ENCODE measurements at regions not wholly inside any gene's neighbourhood (a gene's known extent, or its start where the extent isn't known, plus 50 kb on each side); places are given as distances from the start of the nearest gene placed in this dataset.
"Not testable (repeated sequence)": the region's sequence is repeated elsewhere in the genome, so short reads cannot be mapped to it uniquely, and the experiment has no call there.

GRCh38 chr17:21517538-21518293 is 141.6 kb downstream of the KCNJ12 start:
- no peak for DNase-seq

DNA sequence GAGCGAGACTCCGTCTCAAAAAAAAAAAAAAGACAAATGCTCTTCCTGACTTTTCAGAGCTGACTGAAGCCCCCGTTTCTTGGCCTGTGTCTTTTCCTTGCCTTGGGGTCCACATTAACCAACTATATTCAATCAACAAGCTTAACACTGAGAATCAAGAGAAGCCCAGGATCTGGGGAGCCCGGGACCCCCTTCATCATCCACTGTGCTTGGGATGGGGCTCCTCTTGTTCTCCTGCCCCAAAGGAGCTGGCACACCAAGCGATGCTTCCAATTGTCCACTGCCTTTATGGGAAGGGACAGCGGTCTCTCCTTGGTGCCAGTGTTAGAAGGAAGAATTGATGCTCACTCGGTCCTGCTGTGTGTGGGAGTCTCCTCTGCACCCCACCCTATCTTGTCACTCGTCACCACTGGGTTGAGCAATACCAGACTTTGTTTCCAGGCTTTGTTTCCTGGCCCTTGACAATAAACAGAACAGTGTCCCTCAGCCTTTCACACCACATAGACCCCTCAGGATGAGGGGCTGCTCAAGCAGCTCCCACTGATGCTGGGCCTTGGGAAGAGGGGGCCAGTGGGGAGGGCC is 146.7 kb downstream of the KCNJ12 start:
- no peak for DNase-seq

- DNase-seq = no peak
Observed at GRCh38 chr17:21523497-21524210, 147.5 kb downstream of the KCNJ12 start.

- DNase-seq = no peak
Observed at GRCh38 chr17:21524211-21524591, 148.0 kb downstream of the KCNJ12 start.

GRCh38 chr17:21525464-21526130 is 149.4 kb downstream of the KCNJ12 start:
- DNase-seq = no peak

DNA sequence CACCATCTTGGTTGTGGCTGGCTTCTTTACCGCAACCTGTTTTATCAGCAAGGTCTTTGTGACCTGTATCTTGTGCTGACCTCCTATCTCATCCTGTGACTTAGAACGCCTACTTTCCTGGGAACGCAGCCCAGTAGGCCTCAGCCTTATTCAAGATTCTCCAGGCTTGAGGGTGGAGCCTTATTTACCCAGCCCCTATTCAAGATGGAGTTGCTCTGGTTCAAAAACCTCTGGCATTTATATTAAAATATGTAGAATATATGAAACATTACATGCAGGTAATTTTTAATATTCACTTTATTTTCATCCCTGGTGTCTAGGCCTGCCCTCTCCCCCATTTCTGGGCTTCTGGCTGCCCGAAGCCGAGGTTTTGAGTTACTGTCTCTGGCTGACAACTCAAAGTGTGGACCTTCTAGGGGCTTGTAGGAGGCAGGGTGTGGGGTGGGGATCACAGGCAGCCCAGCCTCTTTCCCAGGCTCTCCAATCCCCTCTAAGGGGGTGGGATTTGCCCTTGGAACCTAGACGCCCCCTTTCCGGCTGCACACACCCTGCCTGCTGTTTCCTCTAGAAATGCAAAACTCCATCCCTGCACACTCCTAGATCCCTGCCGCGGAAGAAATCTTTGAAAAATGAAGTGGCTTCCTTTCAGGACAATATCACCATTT is 152.0 kb downstream of the KCNJ12 start:
- DNase-seq = no peak

- DNase-seq = no peak
Observed at GRCh38 chr17:21530311-21530710, 154.2 kb downstream of the KCNJ12 start.

DNA sequence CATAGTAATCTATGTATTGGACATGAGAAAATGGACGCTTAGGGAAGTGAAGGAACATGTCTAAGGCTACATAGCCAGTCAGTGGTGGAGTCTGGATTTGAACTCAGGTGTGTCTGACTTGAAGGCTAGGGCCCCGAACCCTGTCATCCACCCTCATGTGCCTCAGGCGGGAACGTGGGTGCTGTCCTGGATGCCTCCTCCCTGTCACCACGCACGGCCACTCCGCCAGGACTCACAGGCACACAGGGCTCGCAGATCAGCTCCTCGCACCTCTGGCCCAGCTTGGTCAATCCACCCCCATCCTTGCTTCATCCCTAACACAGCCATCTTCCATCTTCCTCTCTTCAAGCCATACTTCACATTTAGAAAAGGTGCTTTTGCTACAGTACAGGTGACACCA is 154.7 kb downstream of the KCNJ12 start:
- no peak for DNase-seq

- no peak for DNase-seq
Observed at GRCh38 chr17:21532763-21533385, 156.7 kb downstream of the KCNJ12 start.

DNA sequence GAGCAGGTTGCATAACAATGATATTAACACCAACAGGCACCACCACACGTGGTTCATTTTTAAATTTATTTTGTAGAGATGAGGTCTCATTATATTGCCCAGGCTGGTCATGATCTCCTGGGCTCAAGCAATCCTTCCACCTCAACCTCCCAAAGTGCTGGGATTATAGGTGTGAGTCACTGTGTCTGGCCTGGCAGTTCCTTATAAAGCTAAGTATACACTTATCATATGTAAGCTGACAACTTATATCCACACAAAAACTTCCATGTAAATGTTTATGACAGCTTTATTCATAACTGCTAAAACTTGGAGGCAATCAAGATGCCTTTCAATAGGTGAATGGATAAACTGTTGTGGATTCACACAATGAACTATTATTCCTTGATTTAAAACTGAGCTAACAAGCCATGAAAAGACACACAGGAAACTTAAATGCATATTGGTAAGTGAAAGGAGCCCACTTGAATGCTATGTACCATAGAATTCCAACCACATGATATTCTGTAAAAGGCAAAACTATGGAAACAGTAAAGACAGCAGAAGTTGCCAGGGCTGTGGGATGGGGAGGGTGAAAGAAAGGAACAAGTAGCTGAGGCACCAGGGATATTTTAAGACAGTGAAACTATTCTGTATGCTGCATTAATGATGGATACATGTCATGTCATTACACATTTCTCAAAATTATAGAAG is 156.5 kb upstream of the KCNJ18 start:
- DNase-seq = no peak

DNA sequence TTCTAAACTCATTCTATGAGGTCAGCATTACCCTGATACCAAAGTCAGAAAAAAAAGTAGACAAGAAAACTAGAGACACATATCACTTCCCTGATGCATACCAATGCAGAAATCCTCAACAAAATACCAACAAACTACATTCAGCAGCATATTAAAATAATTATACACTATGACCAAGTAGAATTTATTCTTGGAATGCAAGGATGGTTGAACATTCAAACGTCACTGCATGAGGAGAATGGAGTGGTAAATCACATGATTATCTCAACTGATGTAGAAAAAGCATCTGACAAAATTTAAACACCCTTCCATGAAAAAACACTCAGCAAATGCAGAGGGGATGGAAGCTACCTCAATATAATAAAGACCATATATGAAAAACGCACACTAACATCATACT is 155.0 kb upstream of the KCNJ18 start:
- DNase-seq = no peak

DNA sequence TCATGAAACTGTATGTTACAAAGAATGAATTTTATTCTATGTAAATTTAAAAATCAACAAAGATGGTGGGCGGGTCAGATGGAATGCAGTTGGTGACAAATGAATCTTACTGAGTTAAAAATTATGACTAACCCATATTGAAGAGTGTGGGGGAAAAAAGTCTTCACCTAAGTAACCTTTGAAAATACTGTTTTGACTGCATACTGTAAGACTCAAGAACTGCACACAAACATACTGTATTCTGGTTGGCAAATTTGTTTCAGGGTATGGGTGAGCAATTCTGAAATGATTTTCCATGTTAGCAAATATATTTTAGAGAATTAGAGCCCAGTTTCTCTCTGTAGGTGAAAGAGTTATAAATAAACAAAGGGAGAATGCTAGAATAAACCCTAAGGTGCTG is 153.7 kb upstream of the KCNJ18 start:
- no peak for DNase-seq

DNA sequence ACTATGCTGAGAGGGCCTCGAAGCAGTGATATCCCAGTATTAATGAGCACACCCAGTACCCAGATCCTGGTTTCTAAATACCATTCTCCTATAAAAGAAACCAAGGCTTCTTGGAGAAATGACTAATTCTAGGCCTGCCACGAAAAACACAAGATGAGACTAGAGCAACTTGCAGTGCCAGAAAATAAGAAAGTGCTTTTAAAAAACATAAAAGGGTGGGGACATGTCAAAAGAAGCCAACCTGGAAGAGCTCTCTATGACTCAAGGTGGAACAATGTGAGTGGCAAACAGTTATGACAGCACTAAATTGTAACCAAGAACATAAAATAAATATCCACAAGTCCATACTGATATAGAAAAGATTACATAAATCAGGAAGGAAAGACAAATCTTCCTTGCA is 153.2 kb upstream of the KCNJ18 start:
- no peak for DNase-seq

- DNase-seq = no peak
Observed at GRCh38 chr17:21540502-21540901, 151.8 kb upstream of the KCNJ18 start.

GRCh38 chr17:21542070-21542469 is 150.3 kb upstream of the KCNJ18 start:
- no peak for DNase-seq

GRCh38 chr17:21542991-21543390 is 149.3 kb upstream of the KCNJ18 start:
- no peak for DNase-seq

- DNase-seq = no peak
Observed at GRCh38 chr17:21545064-21545463, 147.3 kb upstream of the KCNJ18 start.

DNA sequence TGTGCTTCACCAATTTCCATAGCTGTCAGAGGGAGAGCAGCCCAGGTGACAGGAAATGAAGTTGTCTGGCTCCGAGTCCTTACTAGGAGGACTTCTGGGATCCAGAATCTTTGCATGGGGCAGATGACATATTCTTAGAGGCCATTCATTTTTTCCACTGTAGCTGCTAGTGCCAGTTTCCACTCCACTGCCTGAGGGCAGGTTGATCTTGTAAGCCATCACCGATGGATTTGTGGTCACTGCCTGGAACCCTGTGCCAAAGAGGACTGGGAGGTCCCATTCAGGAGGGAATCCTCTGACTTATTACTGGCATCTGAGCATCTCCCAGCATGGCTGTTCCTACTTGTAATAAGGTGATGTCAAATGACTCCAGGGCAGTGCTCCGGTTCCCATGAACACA is 144.1 kb upstream of the KCNJ18 start:
- DNase-seq = no peak

DNA sequence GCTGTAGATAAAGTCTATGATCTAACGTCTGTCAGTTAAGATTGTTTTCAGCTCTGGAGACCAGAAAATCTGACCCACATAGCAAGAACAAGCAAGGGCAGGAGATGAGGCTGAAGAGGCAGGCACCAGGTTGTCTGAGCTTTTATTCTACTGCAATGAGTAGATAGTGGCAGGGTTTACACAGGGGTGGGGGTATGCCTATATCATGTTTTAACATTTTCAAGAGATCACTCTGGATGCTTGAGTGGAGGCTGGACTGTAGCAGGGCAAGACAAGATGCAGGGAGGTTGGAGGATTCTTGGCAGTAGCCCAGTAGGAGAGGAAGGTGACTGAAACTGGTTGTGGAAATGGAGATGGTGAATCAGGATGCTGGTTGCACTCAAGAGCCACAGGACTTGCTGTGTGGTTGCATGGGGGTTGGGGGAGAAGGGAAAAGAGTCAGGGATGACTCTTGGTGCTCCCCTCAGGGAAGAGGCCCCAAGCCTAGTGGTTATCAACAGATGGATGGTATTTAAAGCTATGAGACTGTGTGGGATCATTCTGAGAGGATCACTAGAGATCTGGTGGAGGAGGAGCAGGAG is 143.1 kb upstream of the KCNJ18 start:
- DNase-seq = no peak

DNA sequence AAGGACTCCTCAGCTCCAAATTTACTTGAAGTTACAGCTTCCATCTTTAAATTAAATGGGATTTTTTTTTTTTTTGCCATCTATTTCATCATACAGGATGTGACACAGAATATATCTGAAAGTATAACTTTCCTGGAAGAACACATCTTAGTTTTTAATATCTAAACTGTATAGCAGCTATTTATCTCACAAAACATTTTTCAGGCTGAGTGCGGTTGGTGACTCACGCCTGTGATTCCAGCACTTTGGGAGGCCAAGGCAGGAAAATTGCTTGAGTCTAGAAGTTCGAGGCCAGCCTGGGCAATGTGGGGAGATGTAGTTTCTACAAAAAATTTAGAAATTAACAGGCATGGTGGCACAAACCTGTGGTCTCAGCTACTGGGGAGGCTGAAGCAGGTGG is 142.3 kb upstream of the KCNJ18 start:
- not testable (repeated sequence) for DNase-seq
